Vagina (tissue), 2 donors: ENCODE measurements at regions not wholly inside any gene's neighbourhood (a gene's known extent, or its start where the extent isn't known, plus 50 kb on each side); places are given as distances from the start of the nearest gene placed in this dataset.

Experiments used
- DNase-seq, 2 donors: peaks; one replicate each; pipeline ENCODE4 v3.0.0-alpha.2; 2017; ENCODE audit errors: extremely low spot score in 2 of 2
- H3K27ac ChIP-seq: fragments of 200-600 bp; sonication (generic); one replicate; pipeline ENCODE4 v1.5.1; 2019
- H3K27me3 ChIP-seq: fragments of 200-600 bp; sonication (generic); one replicate; pipeline ENCODE4 v1.5.1; 2019
- H3K36me3 ChIP-seq, 2 donors: fragments of 200-600 bp; sonication (generic); one replicate each; pipeline ENCODE4 v1.5.1; 2017 to 2019
- H3K4me1 ChIP-seq: fragments of 200-600 bp; sonication (generic); one replicate; pipeline ENCODE4 v1.5.1; 2019
- H3K4me3 ChIP-seq, 2 donors: fragments of 200-600 bp; sonication (generic); 1 replicate in 1 of 2; 2 replicates in 1 of 2; pipeline ENCODE4 v1.5.1; 2016 to 2019
- H3K9me3 ChIP-seq: fragments of 200-600 bp; sonication (generic); one replicate; pipeline ENCODE4 v1.5.1; 2019
- POLR2A ChIP-seq, 2 donors: fragments of 450-650 bp; IDR thresholded peaks; one replicate each; pipeline ENCODE4 v1.6.1; 2017; ENCODE audit warnings: antibody characterized with exemption in 2 of 2, mild to moderate bottlenecking in 2 of 2, moderate library complexity in 2 of 2
- POLR2AphosphoS5 ChIP-seq, 2 donors: sonication (generic); formaldehyde crosslinking; IDR thresholded peaks; one replicate each; pipeline ENCODE4 v1.9.0; 2017; ENCODE audit warnings: antibody characterized with exemption in 2 of 2, mild to moderate bottlenecking in 2 of 2, low read depth in 1 of 2; ENCODE audit not compliant: insufficient read depth in 1 of 2
- intact Hi-C: fragments of 100-400 bp; cut with DNase I; formaldehyde crosslinking; loops from one replicate; pipeline ENCODE4 v1.15.1; 2023
- TF ChIP-seq, protein P1 (sequence below), 3 experiments: fragments of 450-650 bp in 2 of 3; fragments of 200-600 bp in 1 of 3; sonication (generic) in 1 of 3; IDR thresholded peaks; one replicate each; pipeline ENCODE4 v1.5.1; 2017 to 2019; ENCODE audit warnings: antibody characterized with exemption in 3 of 3, mild to moderate bottlenecking in 2 of 3, moderate library complexity in 2 of 3

DNA sequence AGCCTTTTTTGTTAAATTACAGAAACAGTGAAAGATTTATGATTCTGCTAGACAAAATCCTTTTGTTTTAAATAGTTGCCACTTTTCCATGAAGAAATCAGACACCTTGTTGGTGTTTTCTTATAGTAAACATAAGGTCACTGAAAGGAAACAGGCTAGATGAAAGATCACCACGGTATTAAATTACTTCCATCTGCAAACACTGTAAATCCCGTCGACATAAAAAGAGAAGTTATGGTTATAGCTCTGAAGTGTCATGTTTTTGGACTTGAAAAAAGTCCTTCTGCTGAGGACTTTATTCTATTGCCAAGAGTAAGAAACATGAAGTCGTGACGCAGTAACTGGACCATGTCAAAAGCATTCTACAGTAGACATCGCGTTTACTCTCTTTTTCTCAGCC, 567.6 kb upstream of the SLIT2 start:
- Histone ChIP-seq H3K4me3 (no peak overlapping the region), H3K9me3 (no peaks in the 10 kb centered on the region), H3K27me3 (no peaks in the 10 kb centered on the region), H3K4me1 (no peaks in the 10 kb centered on the region), H3K36me3 (no peaks in the 10 kb centered on the region), H3K27ac (no peak overlapping the region)
- intact Hi-C loops = no loop called here
- DNase-seq = no peak
- no peak for TF ChIP-seq POLR2A (IDR thresholded peaks at IDR 0.05)
- TF ChIP-seq POLR2AphosphoS5 (IDR thresholded peaks at IDR 0.05; ENCODE audit: insufficient read depth in 1 of 2, low read depth in 1 of 2) = no peak
- TF ChIP-seq, protein P1, sequence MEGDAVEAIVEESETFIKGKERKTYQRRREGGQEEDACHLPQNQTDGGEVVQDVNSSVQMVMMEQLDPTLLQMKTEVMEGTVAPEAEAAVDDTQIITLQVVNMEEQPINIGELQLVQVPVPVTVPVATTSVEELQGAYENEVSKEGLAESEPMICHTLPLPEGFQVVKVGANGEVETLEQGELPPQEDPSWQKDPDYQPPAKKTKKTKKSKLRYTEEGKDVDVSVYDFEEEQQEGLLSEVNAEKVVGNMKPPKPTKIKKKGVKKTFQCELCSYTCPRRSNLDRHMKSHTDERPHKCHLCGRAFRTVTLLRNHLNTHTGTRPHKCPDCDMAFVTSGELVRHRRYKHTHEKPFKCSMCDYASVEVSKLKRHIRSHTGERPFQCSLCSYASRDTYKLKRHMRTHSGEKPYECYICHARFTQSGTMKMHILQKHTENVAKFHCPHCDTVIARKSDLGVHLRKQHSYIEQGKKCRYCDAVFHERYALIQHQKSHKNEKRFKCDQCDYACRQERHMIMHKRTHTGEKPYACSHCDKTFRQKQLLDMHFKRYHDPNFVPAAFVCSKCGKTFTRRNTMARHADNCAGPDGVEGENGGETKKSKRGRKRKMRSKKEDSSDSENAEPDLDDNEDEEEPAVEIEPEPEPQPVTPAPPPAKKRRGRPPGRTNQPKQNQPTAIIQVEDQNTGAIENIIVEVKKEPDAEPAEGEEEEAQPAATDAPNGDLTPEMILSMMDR (IDR thresholded peaks at IDR 0.05) = no peak

DNA sequence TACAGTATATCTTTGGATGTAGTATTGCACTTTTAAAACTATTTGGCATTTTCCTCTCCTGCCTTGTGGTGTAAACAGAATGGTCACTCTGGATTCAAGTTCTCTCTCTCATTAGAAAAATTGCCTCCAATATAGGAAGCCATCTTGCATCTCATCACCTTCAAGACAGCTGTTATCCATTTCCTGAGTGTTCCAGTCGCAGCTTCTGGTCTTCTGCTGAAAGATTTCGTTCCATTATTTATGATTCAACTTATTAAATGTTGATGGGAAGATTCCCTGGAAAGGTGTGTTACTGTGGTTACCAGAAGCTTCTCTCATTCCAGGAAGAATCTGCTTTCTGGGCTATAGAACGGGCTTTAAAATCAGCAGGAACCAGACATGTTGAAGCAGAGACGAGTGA, 568.3 kb upstream of the SLIT2 start:
- no peaks in the 10 kb centered on the region for H3K36me3 ChIP-seq
- no peak overlapping the region for H3K4me3 ChIP-seq
- no peaks in the 10 kb centered on the region for H3K27me3 ChIP-seq
- DNase-seq = no peak
- H3K4me1 ChIP-seq = no peaks in the 10 kb centered on the region
- H3K27ac ChIP-seq = no peak overlapping the region
- H3K9me3 ChIP-seq = no peaks in the 10 kb centered on the region
- TF ChIP-seq, protein P1 (IDR thresholded peaks at IDR 0.05) = no peak
- TF ChIP-seq POLR2A (IDR thresholded peaks at IDR 0.05) (no peak), POLR2AphosphoS5 (IDR thresholded peaks at IDR 0.05; ENCODE audit: insufficient read depth in 1 of 2, low read depth in 1 of 2) (no peak)
- intact Hi-C loops = no loop called here

DNA sequence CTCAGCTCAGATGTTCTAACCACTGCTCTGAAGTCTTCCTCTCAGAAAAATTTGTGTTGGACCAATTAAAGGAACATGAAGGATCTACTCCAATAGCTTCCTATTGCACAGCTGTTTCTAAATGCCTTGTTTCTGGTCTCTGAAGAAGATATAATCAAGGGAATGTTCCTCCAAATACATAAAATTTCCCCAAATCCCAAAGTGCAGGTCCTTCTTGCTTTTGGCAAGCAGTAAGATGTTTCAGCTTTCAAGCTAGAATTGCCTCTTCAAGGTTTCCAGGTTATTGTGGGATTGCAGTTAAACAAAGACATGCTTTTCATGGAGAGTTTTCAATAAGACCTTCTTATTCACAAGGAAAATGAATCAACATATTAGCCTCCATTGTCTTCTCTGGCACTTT, 574.5 kb upstream of the SLIT2 start:
- intact Hi-C loops = no loop called here
- Histone ChIP-seq H3K4me1 (no peaks in the 10 kb centered on the region), H3K36me3 (no peaks in the 10 kb centered on the region), H3K27me3 (no peaks in the 10 kb centered on the region), H3K4me3 (no peak overlapping the region), H3K27ac (no peak overlapping the region), H3K9me3 (no peaks in the 10 kb centered on the region)
- no peak for DNase-seq
- TF ChIP-seq, protein P1 (IDR thresholded peaks at IDR 0.05) = no peak
- TF ChIP-seq POLR2AphosphoS5 (IDR thresholded peaks at IDR 0.05; ENCODE audit: insufficient read depth in 1 of 2, low read depth in 1 of 2) (no peak), POLR2A (IDR thresholded peaks at IDR 0.05) (no peak)

DNA sequence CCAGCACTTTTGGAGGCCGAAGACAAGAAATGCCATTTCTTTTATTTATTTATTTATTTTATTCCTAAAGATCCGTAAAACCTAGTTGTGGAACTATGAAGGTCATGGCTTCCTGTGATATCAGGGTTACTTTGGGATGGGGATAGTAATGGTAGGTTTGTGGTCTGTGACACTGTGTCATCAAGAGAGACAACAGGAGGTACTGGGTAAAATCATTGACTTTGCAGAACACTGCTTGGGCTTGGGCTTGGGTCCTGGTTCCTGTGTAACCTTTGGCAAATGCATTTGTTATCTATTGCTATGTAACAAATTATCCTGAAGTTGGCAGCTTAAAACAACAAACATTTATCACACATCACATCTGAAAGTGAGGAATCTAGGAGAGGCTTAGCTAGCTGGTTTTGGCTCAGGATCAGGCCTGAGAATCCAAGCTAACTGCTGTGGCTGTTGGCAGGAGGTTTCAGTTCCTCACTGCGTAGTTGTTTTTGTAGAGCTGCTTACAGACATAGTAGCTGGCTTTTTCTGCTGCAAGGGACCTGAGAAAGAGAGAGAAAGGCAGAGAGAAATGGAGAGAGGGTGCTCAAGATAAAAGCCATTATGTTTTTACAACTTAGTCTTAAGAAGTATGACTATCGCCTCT, 576.4 kb upstream of the SLIT2 start:
- Histone ChIP-seq H3K36me3 (no peaks in the 10 kb centered on the region), H3K4me3 (no peak overlapping the region), H3K27ac (no peak overlapping the region), H3K27me3 (no peaks in the 10 kb centered on the region), H3K9me3 (no peaks in the 10 kb centered on the region), H3K4me1 (no peaks in the 10 kb centered on the region)
- TF ChIP-seq POLR2AphosphoS5 (IDR thresholded peaks at IDR 0.05; ENCODE audit: insufficient read depth in 1 of 2, low read depth in 1 of 2) (no peak), POLR2A (IDR thresholded peaks at IDR 0.05) (no peak)
- TF ChIP-seq, protein P1 (IDR thresholded peaks at IDR 0.05) = no peak
- DNase-seq = no peak
- intact Hi-C loops = no loop called here

DNA sequence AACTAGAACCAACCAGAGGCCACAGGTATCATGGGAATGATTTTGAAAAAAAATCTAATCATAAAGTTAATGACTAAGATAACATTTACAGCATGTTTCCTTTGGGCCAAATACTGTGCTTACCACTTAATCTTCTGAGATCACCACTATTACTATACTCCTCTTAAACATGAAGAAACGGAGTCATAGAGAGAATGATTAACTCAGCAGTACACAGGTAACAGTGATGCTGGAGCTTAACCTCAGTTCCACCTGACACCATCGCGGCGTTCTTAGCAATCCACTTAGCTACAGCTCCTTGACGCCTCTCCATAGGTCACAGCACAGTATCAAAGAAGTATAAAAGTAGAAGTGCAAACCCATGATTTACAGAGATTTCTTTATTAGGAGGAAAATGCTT, 592.6 kb upstream of the SLIT2 start:
- no peak for DNase-seq
- Histone ChIP-seq H3K4me1 (no peaks in the 10 kb centered on the region), H3K27me3 (no peaks in the 10 kb centered on the region), H3K27ac (no peak overlapping the region), H3K9me3 (no peaks in the 10 kb centered on the region), H3K4me3 (no peak overlapping the region), H3K36me3 (no peaks in the 10 kb centered on the region)
- TF ChIP-seq POLR2A (IDR thresholded peaks at IDR 0.05) = no peak
- TF ChIP-seq, protein P1 (IDR thresholded peaks at IDR 0.05) = no peak
- no peak for TF ChIP-seq POLR2AphosphoS5 (IDR thresholded peaks at IDR 0.05; ENCODE audit: insufficient read depth in 1 of 2, low read depth in 1 of 2)
- intact Hi-C loops = no loop called here
